NCI-H2081 treated with DMSO at 0.1 percent for 48 hours (cell line): ENCODE measurements at regions not wholly inside any gene's neighbourhood (a gene's known extent, or its start where the extent isn't known, plus 50 kb on each side); places are given as distances from the start of the nearest gene placed in this dataset.
A peak's percentile ranks its signal among the peaks of the same experiment; 100 is the strongest.
"Not testable (repeated sequence)": the region's sequence is repeated elsewhere in the genome, so short reads cannot be mapped to it uniquely, and the experiment has no call there.

Experiments
- DNase-seq: peaks from one replicate; lab custom pipeline; 2025; lab: John Stamatoyannopoulos, UW

- no peak for DNase-seq
Measured at GRCh38 chr17:52546493-52546892, 388.0 kb upstream of the CA10 start.

- DNase-seq, result no peak
Measured at GRCh38 chr17:52537421-52537820, 378.9 kb upstream of the CA10 start.

GRCh38 chr17:52536489-52536888, 378.0 kb upstream of the CA10 start:
- no peak for DNase-seq

- DNase-seq, result no peak
Measured at GRCh38 chr17:52532373-52532772, 373.9 kb upstream of the CA10 start.

GRCh38 chr17:52524096-52524637, 365.7 kb upstream of the CA10 start:
- DNase-seq, result no peak

GRCh38 chr17:52517176-52517575, 358.7 kb upstream of the CA10 start:
- DNase-seq, result no peak

GRCh38 chr17:52515927-52516326, 357.4 kb upstream of the CA10 start:
- no peak for DNase-seq

GRCh38 chr17:52505601-52506000, 347.1 kb upstream of the CA10 start:
- no peak for DNase-seq

- DNase-seq, result no peak
Measured at GRCh38 chr17:52504081-52504480, 345.6 kb upstream of the CA10 start.

GRCh38 chr17:52495646-52496045, 337.1 kb upstream of the CA10 start:
- no peak for DNase-seq

GRCh38 chr17:52482271-52482670, 323.8 kb upstream of the CA10 start:
- DNase-seq, result no peak

- DNase-seq, result no peak
Measured at GRCh38 chr17:52477824-52478699, 319.5 kb upstream of the CA10 start.

GRCh38 chr17:52476638-52477313, 318.3 kb upstream of the CA10 start:
- no peak for DNase-seq

GRCh38 chr17:52470553-52470952, 312.0 kb upstream of the CA10 start:
- DNase-seq, result no peak

GRCh38 chr17:52465407-52465806, 306.9 kb upstream of the CA10 start:
- DNase-seq, result no peak

GRCh38 chr17:52451294-52451861, 292.9 kb upstream of the CA10 start:
- no peak for DNase-seq

GRCh38 chr17:52442350-52442749, 283.8 kb upstream of the CA10 start:
- no peak for DNase-seq

- no peak for DNase-seq
Measured at GRCh38 chr17:52420555-52421078, 262.1 kb upstream of the CA10 start.

GRCh38 chr17:52419229-52419641, 260.7 kb upstream of the CA10 start:
- DNase-seq, result peak; percentile 95

GRCh38 chr17:52410781-52411180, 252.3 kb upstream of the CA10 start:
- no peak for DNase-seq

GRCh38 chr17:52409222-52409621, 250.7 kb upstream of the CA10 start:
- DNase-seq, result not testable (repeated sequence)

GRCh38 chr17:52395308-52395707, 236.8 kb upstream of the CA10 start:
- no peak for DNase-seq

GRCh38 chr17:52390422-52390821, 231.9 kb upstream of the CA10 start:
- DNase-seq, result no peak
